Coronary artery (tissue), 2 donors: ENCODE measurements at regions not wholly inside any gene's neighbourhood (a gene's known extent, or its start where the extent isn't known, plus 50 kb on each side); places are given as distances from the start of the nearest gene placed in this dataset.

Experiments used
- DNase-seq: peaks from one replicate; pipeline ENCODE4 v3.0.0-alpha.2; 2017; ENCODE audit warnings: low spot score
- H3K27ac ChIP-seq, 2 donors: fragments of 200-600 bp; sonication (generic); one replicate each; pipeline ENCODE4 v1.5.1; 2016 to 2019
- H3K4me3 ChIP-seq: fragments of 200-600 bp; sonication (generic); 2 replicates; pipeline ENCODE4 v1.5.1; 2016; ENCODE audit warnings: mild to moderate bottlenecking, moderate library complexity
- CTCF ChIP-seq: fragments of 200-600 bp; sonication (generic); IDR thresholded peaks from one replicate; pipeline ENCODE4 v1.5.1; 2019; ENCODE audit warnings: antibody characterized with exemption

DNA sequence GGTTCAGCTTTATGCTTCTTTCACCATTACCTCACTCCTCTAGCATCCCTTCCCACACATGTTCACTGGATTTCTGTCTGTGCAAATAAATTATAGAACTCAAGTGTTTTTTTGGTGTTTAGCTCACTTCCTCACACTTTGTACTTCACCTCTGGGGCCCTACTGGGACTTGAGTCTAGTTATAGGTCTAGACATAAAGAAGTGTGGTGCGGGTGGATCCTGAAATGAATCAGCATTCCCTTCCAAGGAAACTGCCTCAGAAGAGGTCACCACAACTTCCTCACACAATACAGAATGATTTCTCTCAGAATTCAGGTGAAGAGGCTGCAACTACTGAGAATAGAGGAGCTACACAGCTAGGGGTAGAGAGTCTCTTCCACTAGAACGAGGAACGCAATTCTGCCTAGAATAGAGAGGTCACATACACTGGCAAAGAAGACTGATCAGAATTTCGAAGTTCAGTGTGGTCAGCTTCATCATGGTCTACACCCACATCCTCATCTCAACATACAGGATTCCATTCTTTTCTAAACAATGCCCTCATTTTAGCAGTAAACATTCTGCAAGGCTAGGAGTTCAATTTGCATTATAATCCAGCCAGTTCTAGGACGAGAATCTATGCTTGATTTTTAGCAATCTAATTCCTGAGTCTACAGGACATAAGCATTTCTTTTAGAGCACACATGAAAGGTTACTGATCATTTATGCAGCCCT is 938.7 kb upstream of the PHF14 start:
- Histone ChIP-seq H3K27ac (no peak overlapping the region), H3K4me3 (no peak overlapping the region)
- DNase-seq = no peak
- TF ChIP-seq CTCF = no peak

DNA sequence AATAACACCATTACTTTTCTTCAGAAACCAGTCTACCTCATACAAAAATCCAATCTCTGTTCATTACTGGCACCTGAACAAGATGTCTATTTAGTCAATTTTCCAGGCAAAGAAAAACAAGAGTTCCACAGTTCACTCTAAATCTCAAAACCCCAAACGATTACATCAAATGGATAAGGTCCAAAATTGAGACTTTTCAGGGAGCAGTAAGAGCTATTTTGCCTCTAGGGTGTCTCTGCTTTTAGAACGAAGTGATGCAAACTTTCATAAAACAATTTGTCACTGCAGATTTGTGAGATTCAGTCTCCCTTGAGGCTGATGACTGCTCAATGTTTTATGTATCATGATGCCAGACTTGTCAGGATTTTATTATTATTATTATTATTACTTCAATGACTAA is 937.0 kb upstream of the PHF14 start:
- no peak for TF ChIP-seq CTCF
- no peak overlapping the region for H3K4me3 ChIP-seq
- H3K27ac ChIP-seq = no peak overlapping the region
- no peak for DNase-seq

GRCh38 chr7:10038351-10038750 is 935.3 kb upstream of the PHF14 start:
- no peak for TF ChIP-seq CTCF
- Histone ChIP-seq H3K27ac (no peak overlapping the region), H3K4me3 (no peak overlapping the region)
- no peak for DNase-seq

- no peak overlapping the region for H3K27ac ChIP-seq
- no peak overlapping the region for H3K4me3 ChIP-seq
- TF ChIP-seq CTCF = no peak
- DNase-seq = no peak
These were observed 933.0 kb upstream of the PHF14 start for GRCh38 chr7:10040674-10041073.

- Histone ChIP-seq H3K4me3 (no peak overlapping the region), H3K27ac (no peak overlapping the region)
- no peak for DNase-seq
- TF ChIP-seq CTCF = no peak
These were observed 902.8 kb upstream of the PHF14 start for GRCh38 chr7:10070899-10071298.

DNA sequence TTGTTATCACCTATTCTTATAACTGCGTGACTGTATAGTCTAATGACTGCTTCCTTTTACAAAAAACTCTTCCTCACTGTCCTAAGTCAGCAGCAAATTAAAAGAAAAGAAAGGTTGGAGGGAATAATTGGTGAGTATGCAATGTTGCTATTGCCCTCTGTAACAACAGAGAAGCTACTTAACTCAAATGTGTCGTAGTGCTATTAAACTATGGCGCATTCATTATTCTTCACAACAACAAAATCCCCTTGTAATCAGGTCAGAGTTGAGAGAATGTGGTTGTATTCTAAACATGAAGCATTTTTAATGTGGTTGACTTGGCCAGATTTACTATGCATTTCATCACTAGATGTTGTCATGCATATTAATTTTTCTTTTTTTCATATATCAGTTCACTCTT is 897.8 kb upstream of the PHF14 start:
- no peak overlapping the region for H3K4me3 ChIP-seq
- TF ChIP-seq CTCF = no peak
- no peak overlapping the region for H3K27ac ChIP-seq
- DNase-seq = no peak

DNA sequence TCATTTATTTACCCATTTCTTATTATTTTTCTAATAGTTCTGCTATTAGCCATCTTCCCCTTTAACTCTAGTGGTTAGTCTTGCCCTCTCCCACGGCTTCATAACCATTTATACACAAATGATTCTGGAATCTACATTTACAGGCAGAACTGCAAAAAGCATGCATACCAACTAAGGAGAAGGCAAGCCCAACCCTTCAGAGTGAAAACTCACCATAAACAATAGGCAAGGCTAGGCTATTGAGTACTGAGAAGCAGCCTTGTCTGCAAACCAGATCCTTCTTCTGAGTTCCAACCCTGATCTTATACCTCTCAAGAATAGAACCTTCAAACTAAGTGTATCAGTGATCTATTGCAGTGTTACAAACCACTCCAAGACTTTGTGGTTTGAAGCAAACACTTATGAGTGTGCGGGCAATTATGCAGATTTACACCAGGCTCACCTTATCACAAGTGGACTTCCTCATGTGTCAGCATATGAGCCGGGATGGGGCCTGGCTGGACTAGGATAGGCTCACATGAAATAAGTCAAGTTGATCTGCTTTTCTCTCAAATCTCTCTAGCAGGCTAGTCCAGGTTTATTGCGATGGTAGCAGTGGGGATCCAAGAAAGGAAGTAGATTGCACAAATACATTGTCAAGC is 896.9 kb upstream of the PHF14 start:
- Histone ChIP-seq H3K27ac (no peak overlapping the region), H3K4me3 (no peak overlapping the region)
- no peak for TF ChIP-seq CTCF
- DNase-seq = no peak
